ENCODE measurements at regions not wholly inside any gene's neighbourhood (a gene's known extent, or its start where the extent isn't known, plus 50 kb on each side); places are given as distances from the start of the nearest gene placed in this dataset.

- intact Hi-C loops (cut with DNase I), result no loop called here
- TF ChIP-seq CTCF (IDR thresholded peaks at IDR 0.05), result no peak
- FAIRE-seq, result no peak
Measured at GRCh38 chr6:120164531-120164930, 815.0 kb upstream of the MAN1A1 start.

GRCh38 chr6:120157873-120158272, 808.3 kb upstream of the MAN1A1 start:
- intact Hi-C loops (cut with DNase I), result no loop called here
- Histone ChIP-seq H3K36me3 (no peaks in the 10 kb centered on the region), H3K4me3 (no peak overlapping the region), H3K9me3 (no peaks in the 10 kb centered on the region), H3K27ac (no peak overlapping the region), H3K4me1 (no peaks in the 10 kb centered on the region), H3K27me3 (no peaks in the 10 kb centered on the region)
- DNase-seq, result no peak
- TF ChIP-seq CTCF (IDR thresholded peaks at IDR 0.05), result no peak
- FAIRE-seq, result no peak
- no peak for ATAC-seq

More at GRCh38 chr6:120164531-120164930, 815.0 kb upstream of the MAN1A1 start:
- Histone ChIP-seq H3K4me3 (no peak overlapping the region), H3K9me3 (no peaks in the 10 kb centered on the region), H3K36me3 (no peaks in the 10 kb centered on the region), H3K4me1 (no peaks in the 10 kb centered on the region), H3K27ac (no peak overlapping the region), H3K27me3 (no peaks in the 10 kb centered on the region)
- DNase-seq (no peak), ATAC-seq (no peak)
- 76 to 78% methylated on average over 4 of the region's 4 CpGs for WGBS, 2 donors

- no peak overlapping the region for H3K4me3 ChIP-seq
- 70 to 73% methylated on average over 4 of the region's 4 CpGs for WGBS, 2 donors
- no peak for FAIRE-seq
- H3K27me3 ChIP-seq, result no peaks in the 10 kb centered on the region
- H3K27ac ChIP-seq, result no peak overlapping the region
- ATAC-seq, result no peak
- H3K9me3 ChIP-seq, result no peaks in the 10 kb centered on the region
- DNase-seq, result peak in 2 of 6 donors; percentile 18 to 27
- H3K36me3 ChIP-seq, result no peaks in the 10 kb centered on the region
- no peak for TF ChIP-seq CTCF (IDR thresholded peaks at IDR 0.05)
- no peaks in the 10 kb centered on the region for H3K4me1 ChIP-seq
- intact Hi-C loops (cut with DNase I), result no loop called here
Measured at GRCh38 chr6:120147071-120147871, 797.7 kb upstream of the MAN1A1 start.

GRCh38 chr6:120141601-120142000, 792.0 kb upstream of the MAN1A1 start:
- Histone ChIP-seq H3K4me1 (no peaks in the 10 kb centered on the region), H3K36me3 (no peaks in the 10 kb centered on the region), H3K9me3 (no peaks in the 10 kb centered on the region), H3K4me3 (no peak overlapping the region), H3K27ac (no peak overlapping the region), H3K27me3 (no peaks in the 10 kb centered on the region)
- no peak for TF ChIP-seq CTCF (IDR thresholded peaks at IDR 0.05)
- 69 to 71% methylated on average over 5 of the region's 5 CpGs for WGBS, 2 donors
- DNase-seq (no peak), ATAC-seq (no peak), FAIRE-seq (no peak)
- intact Hi-C loops (cut with DNase I), result no loop called here

- 79 to 83% methylated on average over 2 of the region's 2 CpGs for WGBS, 2 donors
- ATAC-seq (no peak), DNase-seq (no peak), FAIRE-seq (no peak)
- no peaks in the 10 kb centered on the region for H3K4me1 ChIP-seq
- intact Hi-C loops (cut with DNase I), result no loop called here
- H3K27me3 ChIP-seq, result no peaks in the 10 kb centered on the region
- no peak overlapping the region for H3K4me3 ChIP-seq
- no peak for TF ChIP-seq CTCF (IDR thresholded peaks at IDR 0.05)
- H3K9me3 ChIP-seq, result no peaks in the 10 kb centered on the region
- no peaks in the 10 kb centered on the region for H3K36me3 ChIP-seq
- no peak overlapping the region for H3K27ac ChIP-seq
Measured at GRCh38 chr6:120137492-120137891, 787.9 kb upstream of the MAN1A1 start.
